Right kidney (tissue), 1 donor: ENCODE measurements at regions not wholly inside any gene's neighbourhood (a gene's known extent, or its start where the extent isn't known, plus 50 kb on each side); places are given as distances from the start of the nearest gene placed in this dataset.

Experiments used
- DNase-seq: peaks from one replicate; pipeline ENCODE4 v3.0.0-alpha.2; 2016

- DNase-seq = no peak
Measured at GRCh38 chr7:124420367-124420766, 345.2 kb downstream of the GPR37 start.

GRCh38 chr7:124413029-124413428 is 352.6 kb downstream of the GPR37 start:
- DNase-seq = no peak

GRCh38 chr7:124412531-124412930 is 353.1 kb downstream of the GPR37 start:
- DNase-seq = no peak

- DNase-seq = no peak
Measured at GRCh38 chr7:124411796-124412195, 353.8 kb downstream of the GPR37 start.

GRCh38 chr7:124403587-124403986 is 362.0 kb downstream of the GPR37 start:
- DNase-seq = no peak

GRCh38 chr7:124403112-124403511 is 362.5 kb downstream of the GPR37 start:
- no peak for DNase-seq

- DNase-seq = no peak
Measured at GRCh38 chr7:124399941-124400340, 365.7 kb downstream of the GPR37 start.

- DNase-seq = no peak
Measured at GRCh38 chr7:124398937-124399552, 366.2 kb upstream of the TMEM229A start.

- DNase-seq = no peak
Measured at GRCh38 chr7:124397134-124397533, 364.3 kb upstream of the TMEM229A start.

- no peak for DNase-seq
Measured at GRCh38 chr7:124390301-124390700, 357.4 kb upstream of the TMEM229A start.

- no peak for DNase-seq
Measured at GRCh38 chr7:124388751-124389150, 355.9 kb upstream of the TMEM229A start.

GRCh38 chr7:124387056-124387455 is 354.2 kb upstream of the TMEM229A start:
- DNase-seq = no peak

- DNase-seq = no peak
Measured at GRCh38 chr7:124379296-124379695, 346.4 kb upstream of the TMEM229A start.

GRCh38 chr7:124376111-124376510 is 343.2 kb upstream of the TMEM229A start:
- no peak for DNase-seq

- DNase-seq = no peak
Measured at GRCh38 chr7:124375391-124375790, 342.5 kb upstream of the TMEM229A start.

- no peak for DNase-seq
Measured at GRCh38 chr7:124369310-124369709, 336.4 kb upstream of the TMEM229A start.

GRCh38 chr7:124366118-124366517 is 333.3 kb upstream of the TMEM229A start:
- no peak for DNase-seq

- DNase-seq = no peak
Measured at GRCh38 chr7:124364283-124364682, 331.4 kb upstream of the TMEM229A start.

GRCh38 chr7:124354201-124354600 is 321.3 kb upstream of the TMEM229A start:
- no peak for DNase-seq

GRCh38 chr7:124351950-124352349 is 319.1 kb upstream of the TMEM229A start:
- no peak for DNase-seq

- DNase-seq = no peak
Measured at GRCh38 chr7:124349443-124349842, 316.6 kb upstream of the TMEM229A start.

GRCh38 chr7:124338861-124339260 is 306.0 kb upstream of the TMEM229A start:
- no peak for DNase-seq

- DNase-seq = no peak
Measured at GRCh38 chr7:124330731-124331407, 298.0 kb upstream of the TMEM229A start.

- DNase-seq = no peak
Measured at GRCh38 chr7:124328774-124329173, 295.9 kb upstream of the TMEM229A start.
